RWPE2 (cell line): ENCODE measurements at regions not wholly inside any gene's neighbourhood (a gene's known extent, or its start where the extent isn't known, plus 50 kb on each side); places are given as distances from the start of the nearest gene placed in this dataset.
"Not testable (repeated sequence)": the region's sequence is repeated elsewhere in the genome, so short reads cannot be mapped to it uniquely, and the experiment has no call there.

Experiments
- ATAC-seq: fragments of 200-7000 bp; cut with Tn5 transposase; 3 replicates; pipeline ENCODE4 v1.9.1; 2021; ENCODE audit warnings: low read depth
- DNase-seq: peaks from one replicate; pipeline ENCODE4 v3.0.0-alpha.2; 2020; ENCODE audit warnings: low spot score
- H3K27ac ChIP-seq: fragments of 450-650 bp; 2 replicates; pipeline ENCODE4 v1.5.1; 2017; ENCODE audit warnings: mild to moderate bottlenecking; ENCODE audit not compliant: poor library complexity, severe bottlenecking
- H3K27me3 ChIP-seq: fragments of 250-450 bp; sonication (Bioruptor Pico); 2 replicates; pipeline ENCODE4 v1.5.1; 2021; ENCODE audit warnings: mild to moderate bottlenecking, moderate library complexity; ENCODE audit not compliant: insufficient read depth, poor library complexity, severe bottlenecking
- H3K36me3 ChIP-seq: fragments of 250-450 bp; sonication (Bioruptor Pico); 2 replicates; pipeline ENCODE4 v1.5.1; 2020; ENCODE audit warnings: low read depth, mild to moderate bottlenecking, moderate library complexity
- H3K4me1 ChIP-seq: fragments of 250-450 bp; sonication (Bioruptor Pico); 2 replicates; pipeline ENCODE4 v1.5.1; 2021; ENCODE audit warnings: mild to moderate bottlenecking, moderate library complexity; ENCODE audit not compliant: insufficient read depth, poor library complexity, severe bottlenecking
- H3K4me3 ChIP-seq: fragments of 250-450 bp; sonication (Bioruptor Pico); 2 replicates; pipeline ENCODE4 v1.5.1; 2021; ENCODE audit warnings: mild to moderate bottlenecking, moderate library complexity; ENCODE audit not compliant: severe bottlenecking
- H3K9me3 ChIP-seq: fragments of 250-450 bp; sonication (Bioruptor Pico); 2 replicates; pipeline ENCODE4 v1.5.1; 2021; ENCODE audit warnings: mild to moderate bottlenecking, moderate library complexity; ENCODE audit not compliant: severe bottlenecking
- TF ChIP-seq, protein P1 (sequence below): fragments of 450-650 bp; IDR thresholded peaks from one replicate; pipeline ENCODE4 v1.5.1; 2017; ENCODE audit warnings: mild to moderate bottlenecking, moderate library complexity; ENCODE audit not compliant: poor library complexity, severe bottlenecking

DNA sequence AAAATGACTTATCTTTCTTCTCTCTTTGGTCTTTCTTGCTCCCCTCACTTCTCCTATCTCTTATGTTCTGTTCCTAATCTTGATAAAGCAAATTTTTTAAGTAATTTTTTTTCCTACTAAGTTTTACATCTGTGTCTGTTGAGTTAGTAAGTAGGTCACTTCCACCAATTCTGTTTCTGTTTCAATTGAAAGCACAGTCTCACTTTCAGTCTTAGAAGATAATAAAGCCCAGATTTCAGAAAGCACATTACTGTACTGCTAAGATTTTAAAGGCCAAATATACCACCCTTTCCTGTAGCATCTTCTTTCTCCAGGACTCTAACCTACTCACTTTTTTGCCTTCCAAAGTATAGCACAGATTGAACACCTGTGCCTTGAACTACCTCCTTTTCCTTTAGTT, 866.1 kb upstream of the ADGRB3 start:
- DNase-seq: no peak
- Histone ChIP-seq H3K27ac (no peak overlapping the region), H3K36me3 (no peaks in the 10 kb centered on the region)

DNA sequence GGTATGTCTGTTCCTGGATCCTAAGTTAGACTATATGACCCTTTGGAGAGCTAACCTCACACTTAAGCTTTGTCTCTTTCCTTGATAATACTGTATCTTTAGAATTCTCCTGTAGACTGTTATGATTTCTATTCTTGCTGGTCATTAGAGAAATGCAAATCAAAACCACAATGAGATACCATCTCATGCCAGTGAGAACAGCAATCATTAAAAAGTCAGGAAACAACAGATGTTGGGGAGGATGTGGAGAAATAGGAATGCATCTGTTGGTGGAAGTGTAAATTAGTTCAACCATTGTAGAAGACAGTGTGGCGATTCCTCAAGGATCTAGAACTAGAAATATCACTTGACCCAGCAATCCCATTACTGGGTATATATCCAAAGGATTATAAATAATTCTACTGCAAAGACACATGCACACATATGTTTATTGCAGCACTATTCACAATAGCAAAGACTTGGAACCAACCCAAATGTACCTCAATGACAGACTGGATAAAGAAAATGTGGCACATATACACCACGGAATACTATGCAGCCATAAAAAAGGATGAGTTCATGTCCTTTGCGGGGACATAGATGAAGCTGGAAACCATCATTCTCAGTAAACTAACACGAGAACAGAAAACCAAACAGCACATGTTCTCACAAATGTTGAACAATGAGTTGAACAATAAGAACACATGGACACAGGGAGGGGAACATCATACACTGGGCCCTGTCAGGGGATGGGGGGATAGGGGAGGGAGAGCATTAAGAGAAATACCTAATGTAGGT, 867.8 kb upstream of the ADGRB3 start:
- not testable (repeated sequence) for H3K9me3 ChIP-seq, DNase-seq, H3K4me3 ChIP-seq, ATAC-seq, H3K36me3 ChIP-seq, H3K27ac ChIP-seq, H3K4me1 ChIP-seq, H3K27me3 ChIP-seq

More for the DNA sequence above, 866.1 kb upstream of the ADGRB3 start:
- H3K27me3 ChIP-seq: no peaks in the 10 kb centered on the region
- H3K9me3 ChIP-seq: no peaks in the 10 kb centered on the region
- H3K4me1 ChIP-seq: no peaks in the 10 kb centered on the region
- no peak overlapping the region for H3K4me3 ChIP-seq
- no peak for ATAC-seq
- TF ChIP-seq, protein P1, sequence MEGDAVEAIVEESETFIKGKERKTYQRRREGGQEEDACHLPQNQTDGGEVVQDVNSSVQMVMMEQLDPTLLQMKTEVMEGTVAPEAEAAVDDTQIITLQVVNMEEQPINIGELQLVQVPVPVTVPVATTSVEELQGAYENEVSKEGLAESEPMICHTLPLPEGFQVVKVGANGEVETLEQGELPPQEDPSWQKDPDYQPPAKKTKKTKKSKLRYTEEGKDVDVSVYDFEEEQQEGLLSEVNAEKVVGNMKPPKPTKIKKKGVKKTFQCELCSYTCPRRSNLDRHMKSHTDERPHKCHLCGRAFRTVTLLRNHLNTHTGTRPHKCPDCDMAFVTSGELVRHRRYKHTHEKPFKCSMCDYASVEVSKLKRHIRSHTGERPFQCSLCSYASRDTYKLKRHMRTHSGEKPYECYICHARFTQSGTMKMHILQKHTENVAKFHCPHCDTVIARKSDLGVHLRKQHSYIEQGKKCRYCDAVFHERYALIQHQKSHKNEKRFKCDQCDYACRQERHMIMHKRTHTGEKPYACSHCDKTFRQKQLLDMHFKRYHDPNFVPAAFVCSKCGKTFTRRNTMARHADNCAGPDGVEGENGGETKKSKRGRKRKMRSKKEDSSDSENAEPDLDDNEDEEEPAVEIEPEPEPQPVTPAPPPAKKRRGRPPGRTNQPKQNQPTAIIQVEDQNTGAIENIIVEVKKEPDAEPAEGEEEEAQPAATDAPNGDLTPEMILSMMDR: no peak

DNA sequence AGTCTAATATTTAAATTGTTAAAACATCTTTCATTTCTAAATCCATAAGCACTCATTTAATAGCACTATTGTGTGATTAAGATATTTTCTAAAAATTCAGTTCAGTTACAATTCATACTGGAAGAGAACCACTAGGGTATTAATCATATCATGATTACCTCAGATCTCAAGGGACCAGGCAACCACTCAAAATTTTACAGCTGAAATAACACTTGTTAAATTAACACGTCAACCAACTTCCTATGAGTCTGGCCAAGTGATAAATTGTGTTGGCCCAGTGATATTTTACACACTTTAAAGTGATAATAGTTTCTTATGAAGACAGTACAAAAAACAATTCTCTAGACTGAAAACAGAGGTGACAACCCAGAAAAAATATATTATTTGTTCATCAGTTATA, 869.0 kb upstream of the ADGRB3 start:
- no peak for ATAC-seq
- no peaks in the 10 kb centered on the region for H3K27me3 ChIP-seq
- no peaks in the 10 kb centered on the region for H3K9me3 ChIP-seq
- H3K36me3 ChIP-seq: no peaks in the 10 kb centered on the region
- no peak for DNase-seq
- H3K4me3 ChIP-seq: no peak overlapping the region
- no peaks in the 10 kb centered on the region for H3K4me1 ChIP-seq
- no peak overlapping the region for H3K27ac ChIP-seq
- TF ChIP-seq, protein P1: no peak

DNA sequence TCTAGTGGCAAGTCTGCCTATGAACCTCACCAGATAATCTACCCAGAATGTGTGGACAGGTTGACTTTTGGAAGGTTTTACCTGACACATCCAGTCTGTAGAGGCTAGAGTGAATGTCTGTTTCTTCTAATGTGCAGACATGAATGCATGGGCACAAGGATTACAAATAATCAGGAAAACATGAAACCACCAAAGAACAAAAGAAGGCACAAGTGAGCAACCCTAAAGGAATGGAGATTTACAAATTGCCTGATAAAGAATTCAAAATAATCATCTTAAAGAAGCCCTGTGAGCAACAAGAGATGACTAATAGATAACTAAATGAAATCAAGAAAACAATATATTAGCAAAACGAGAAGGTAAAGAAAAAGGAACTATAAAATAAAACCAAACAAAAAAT, 876.1 kb upstream of the ADGRB3 start:
- H3K4me3 ChIP-seq: no peak overlapping the region
- no peaks in the 10 kb centered on the region for H3K27me3 ChIP-seq
- TF ChIP-seq, protein P1: no peak
- peaks cover 3% of the 10 kb centered on the region for H3K4me1 ChIP-seq
- ATAC-seq (no peak), DNase-seq (no peak)
- no peaks in the 10 kb centered on the region for H3K36me3 ChIP-seq
- H3K27ac ChIP-seq: no peak overlapping the region
- no peaks in the 10 kb centered on the region for H3K9me3 ChIP-seq

DNA sequence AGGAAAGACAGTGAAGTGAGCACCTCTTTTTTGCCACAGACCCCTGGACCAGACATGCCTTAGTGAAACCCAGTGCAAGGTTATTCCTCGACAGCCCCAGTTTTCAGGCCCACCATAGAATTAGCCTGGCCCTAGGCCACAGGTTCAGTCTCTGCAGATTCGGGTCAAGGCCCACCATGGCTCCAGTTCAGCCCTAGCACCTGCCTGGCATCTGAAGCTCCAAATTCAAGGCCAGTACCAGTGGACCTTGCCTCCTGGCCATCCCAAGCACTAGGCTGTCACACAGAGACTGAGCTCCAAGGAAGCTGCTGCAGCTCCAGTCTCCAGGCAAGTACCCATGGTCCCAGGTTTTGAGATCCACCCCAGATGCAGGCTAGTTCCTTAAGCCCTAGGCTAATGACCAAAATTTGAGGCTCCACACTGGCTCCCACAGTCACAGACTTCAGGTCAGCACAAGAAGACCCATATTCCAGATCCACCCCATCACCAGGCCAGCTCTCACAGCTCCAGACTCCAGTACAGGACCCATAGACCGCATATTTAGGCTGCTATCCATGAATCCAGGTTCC, 877.5 kb upstream of the ADGRB3 start:
- H3K9me3 ChIP-seq: no peaks in the 10 kb centered on the region
- TF ChIP-seq, protein P1: no peak
- H3K4me3 ChIP-seq: no peak overlapping the region
- H3K4me1 ChIP-seq: peaks cover 3% of the 10 kb centered on the region
- no peak overlapping the region for H3K27ac ChIP-seq
- H3K36me3 ChIP-seq: no peaks in the 10 kb centered on the region
- DNase-seq (no peak), ATAC-seq (no peak)
- H3K27me3 ChIP-seq: no peaks in the 10 kb centered on the region
